ENCODE measurements at regions not wholly inside any gene's neighbourhood (a gene's known extent, or its start where the extent isn't known, plus 50 kb on each side); places are given as distances from the start of the nearest gene placed in this dataset.

DNA sequence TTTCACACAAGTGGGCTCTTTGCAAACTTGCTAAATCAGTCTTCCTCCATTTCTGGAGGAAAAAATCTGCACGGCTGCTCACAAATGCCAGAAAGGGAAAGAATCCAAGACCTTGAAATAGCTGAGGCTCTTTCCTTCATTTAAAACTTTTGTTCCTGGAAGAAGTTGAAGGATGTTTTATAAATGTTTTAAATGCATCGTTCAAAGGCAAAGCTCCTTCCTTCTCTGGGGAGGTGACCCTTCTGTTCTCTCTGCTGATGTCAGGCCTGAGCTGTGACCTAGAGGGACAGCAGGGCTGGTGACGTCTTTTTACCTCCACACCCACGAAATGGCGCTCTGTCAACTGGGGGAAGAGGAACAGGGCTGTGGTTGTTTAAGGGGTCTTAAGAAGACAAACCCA is 376.4 kb upstream of the ZNF507 start:
- Mint-ChIP-seq H3K4me1 (ENCODE audit: low read depth, unreplicated experiment) (no peaks in the 10 kb centered on the region), H3K9me3 (ENCODE audit: unreplicated experiment) (peaks cover 5% of the 10 kb centered on the region), H3K4me3 (ENCODE audit: unreplicated experiment) (no peak overlapping the region), H3K36me3 (ENCODE audit: low read depth, unreplicated experiment) (no peaks in the 10 kb centered on the region), H3K27me3 (ENCODE audit: low read depth, unreplicated experiment) (peaks cover 21% of the 10 kb centered on the region), H3K27ac (ENCODE audit: unreplicated experiment) (no peak overlapping the region)
- H3K36me3 ChIP-seq (ENCODE audit: insufficient read depth, low read length), result no peaks in the 10 kb centered on the region
- FAIRE-seq (no peak), DNase-seq (ENCODE audit: low read depth) (no peak)
- no peak overlapping the region for H2AFZ ChIP-seq (ENCODE audit: low read depth, low read length)
- peaks cover 3% of the 10 kb centered on the region for H3K9me3 ChIP-seq (ENCODE audit: insufficient read depth, low read depth, low read length)
- no peaks in the 10 kb centered on the region for H3K79me2 ChIP-seq (ENCODE audit: insufficient read depth, low read length)
- no peak overlapping the region for H3K27ac ChIP-seq (ENCODE audit: low read depth, low read length)
- H4K20me1 ChIP-seq (ENCODE audit: insufficient read depth, low read length), result no peaks in the 10 kb centered on the region
- no peak overlapping the region for H3K4me3 ChIP-seq (ENCODE audit: insufficient read depth, low read depth, low read length)
- H3K4me2 ChIP-seq (ENCODE audit: low read length), result no peak overlapping the region
- no peaks in the 10 kb centered on the region for H3K4me1 ChIP-seq (ENCODE audit: insufficient read depth, low read length)
- TF ChIP-seq, protein P1, sequence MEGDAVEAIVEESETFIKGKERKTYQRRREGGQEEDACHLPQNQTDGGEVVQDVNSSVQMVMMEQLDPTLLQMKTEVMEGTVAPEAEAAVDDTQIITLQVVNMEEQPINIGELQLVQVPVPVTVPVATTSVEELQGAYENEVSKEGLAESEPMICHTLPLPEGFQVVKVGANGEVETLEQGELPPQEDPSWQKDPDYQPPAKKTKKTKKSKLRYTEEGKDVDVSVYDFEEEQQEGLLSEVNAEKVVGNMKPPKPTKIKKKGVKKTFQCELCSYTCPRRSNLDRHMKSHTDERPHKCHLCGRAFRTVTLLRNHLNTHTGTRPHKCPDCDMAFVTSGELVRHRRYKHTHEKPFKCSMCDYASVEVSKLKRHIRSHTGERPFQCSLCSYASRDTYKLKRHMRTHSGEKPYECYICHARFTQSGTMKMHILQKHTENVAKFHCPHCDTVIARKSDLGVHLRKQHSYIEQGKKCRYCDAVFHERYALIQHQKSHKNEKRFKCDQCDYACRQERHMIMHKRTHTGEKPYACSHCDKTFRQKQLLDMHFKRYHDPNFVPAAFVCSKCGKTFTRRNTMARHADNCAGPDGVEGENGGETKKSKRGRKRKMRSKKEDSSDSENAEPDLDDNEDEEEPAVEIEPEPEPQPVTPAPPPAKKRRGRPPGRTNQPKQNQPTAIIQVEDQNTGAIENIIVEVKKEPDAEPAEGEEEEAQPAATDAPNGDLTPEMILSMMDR (IDR thresholded peaks at IDR 0.05; ENCODE audit: insufficient read depth, low read depth, low read length), result no peak
- no peak for TF ChIP-seq EZH2 (IDR thresholded peaks at IDR 0.05; ENCODE audit: insufficient read depth, low read length)
- no peak overlapping the region for H3K9ac ChIP-seq (ENCODE audit: low read length)
- no peaks in the 10 kb centered on the region for H3K27me3 ChIP-seq (ENCODE audit: insufficient read depth, low read length)

DNA sequence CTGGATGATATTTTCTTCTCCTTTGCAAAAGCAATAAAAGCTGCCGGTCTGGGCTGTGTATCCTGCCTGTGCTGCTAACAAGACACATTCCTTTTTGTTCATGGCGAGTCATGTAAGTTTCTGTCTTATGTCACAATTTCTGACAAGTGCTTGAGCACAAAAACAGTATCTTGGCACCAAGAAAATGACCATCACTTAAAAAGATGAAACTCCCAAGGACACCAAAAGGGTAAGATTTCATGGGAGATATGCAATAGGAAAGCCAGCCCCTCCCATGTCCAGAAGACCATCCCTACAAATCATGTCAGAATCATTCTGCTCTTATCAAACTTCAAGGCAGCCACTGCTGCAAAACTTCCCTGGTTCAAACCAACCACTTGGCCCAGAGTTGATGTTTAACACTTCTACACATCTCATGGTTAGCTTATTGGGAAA is 375.4 kb upstream of the ZNF507 start:
- H3K27ac ChIP-seq (ENCODE audit: low read depth, low read length), result no peak overlapping the region
- FAIRE-seq (no peak), DNase-seq (ENCODE audit: low read depth) (no peak)
- no peaks in the 10 kb centered on the region for H4K20me1 ChIP-seq (ENCODE audit: insufficient read depth, low read length)
- H2AFZ ChIP-seq (ENCODE audit: low read depth, low read length), result no peak overlapping the region
- H3K4me1 Mint-ChIP-seq (ENCODE audit: low read depth, unreplicated experiment), result peaks cover 3% of the 10 kb centered on the region
- peaks cover 5% of the 10 kb centered on the region for H3K9me3 Mint-ChIP-seq (ENCODE audit: unreplicated experiment)
- H3K36me3 ChIP-seq (ENCODE audit: insufficient read depth, low read length), result no peaks in the 10 kb centered on the region
- TF ChIP-seq, protein P1 (IDR thresholded peaks at IDR 0.05; ENCODE audit: insufficient read depth, low read depth, low read length), result no peak
- TF ChIP-seq EZH2 (IDR thresholded peaks at IDR 0.05; ENCODE audit: insufficient read depth, low read length), result no peak
- H3K36me3 Mint-ChIP-seq (ENCODE audit: low read depth, unreplicated experiment), result no peaks in the 10 kb centered on the region
- no peak overlapping the region for H3K27ac Mint-ChIP-seq (ENCODE audit: unreplicated experiment)
- H3K4me3 Mint-ChIP-seq (ENCODE audit: unreplicated experiment), result no peak overlapping the region
- H3K79me2 ChIP-seq (ENCODE audit: insufficient read depth, low read length), result no peaks in the 10 kb centered on the region
- peaks cover 29% of the 10 kb centered on the region for H3K27me3 Mint-ChIP-seq (ENCODE audit: low read depth, unreplicated experiment)
- no peaks in the 10 kb centered on the region for H3K4me1 ChIP-seq (ENCODE audit: insufficient read depth, low read length)
- no peak overlapping the region for H3K4me2 ChIP-seq (ENCODE audit: low read length)
- H3K9ac ChIP-seq (ENCODE audit: low read length), result no peak overlapping the region
- H3K9me3 ChIP-seq (ENCODE audit: insufficient read depth, low read depth, low read length), result peaks cover 3% of the 10 kb centered on the region
- H3K27me3 ChIP-seq (ENCODE audit: insufficient read depth, low read length), result no peaks in the 10 kb centered on the region
- no peak overlapping the region for H3K4me3 ChIP-seq (ENCODE audit: insufficient read depth, low read depth, low read length)

DNA sequence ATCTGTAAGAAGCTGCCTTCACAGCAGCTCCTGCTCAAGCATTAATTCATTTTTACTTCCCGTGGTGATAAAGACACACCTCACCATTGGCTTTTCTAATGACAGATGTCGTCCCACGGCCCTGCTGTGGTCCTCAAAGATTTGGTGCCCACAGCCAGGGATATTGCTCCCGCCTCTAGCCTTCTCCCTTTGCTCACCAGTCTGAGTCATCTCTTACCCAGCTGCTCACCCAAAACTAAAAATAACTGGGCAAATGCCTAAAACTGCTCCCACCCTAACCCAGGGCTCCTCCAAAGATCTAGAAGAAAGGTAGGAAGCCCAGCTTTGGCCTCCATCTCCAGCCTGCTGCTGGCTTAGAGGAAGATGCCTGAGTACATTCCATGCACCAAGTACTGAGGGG is 371.1 kb upstream of the ZNF507 start:
- Mint-ChIP-seq H3K27me3 (ENCODE audit: low read depth, unreplicated experiment) (peaks cover 32% of the 10 kb centered on the region), H3K9me3 (ENCODE audit: unreplicated experiment) (peaks cover 5% of the 10 kb centered on the region), H3K4me3 (ENCODE audit: unreplicated experiment) (no peak overlapping the region), H3K4me1 (ENCODE audit: low read depth, unreplicated experiment) (peaks cover 3% of the 10 kb centered on the region), H3K36me3 (ENCODE audit: low read depth, unreplicated experiment) (no peaks in the 10 kb centered on the region), H3K27ac (ENCODE audit: unreplicated experiment) (no peak overlapping the region)
- Histone ChIP-seq H3K9me3 (ENCODE audit: insufficient read depth, low read depth, low read length) (peaks cover 3% of the 10 kb centered on the region), H3K4me1 (ENCODE audit: insufficient read depth, low read length) (no peaks in the 10 kb centered on the region), H3K27ac (ENCODE audit: low read depth, low read length) (no peak overlapping the region), H3K9ac (ENCODE audit: low read length) (no peak overlapping the region), H3K79me2 (ENCODE audit: insufficient read depth, low read length) (no peaks in the 10 kb centered on the region), H3K36me3 (ENCODE audit: insufficient read depth, low read length) (no peaks in the 10 kb centered on the region), H3K4me2 (ENCODE audit: low read length) (no peak overlapping the region), H2AFZ (ENCODE audit: low read depth, low read length) (no peak overlapping the region), H3K4me3 (ENCODE audit: insufficient read depth, low read depth, low read length) (no peak overlapping the region), H4K20me1 (ENCODE audit: insufficient read depth, low read length) (no peaks in the 10 kb centered on the region), H3K27me3 (ENCODE audit: insufficient read depth, low read length) (no peaks in the 10 kb centered on the region)
- no peak for FAIRE-seq
- DNase-seq (ENCODE audit: low read depth), result no peak
- TF ChIP-seq, protein P1 (IDR thresholded peaks at IDR 0.05; ENCODE audit: insufficient read depth, low read depth, low read length), result no peak
- TF ChIP-seq EZH2 (IDR thresholded peaks at IDR 0.05; ENCODE audit: insufficient read depth, low read length), result no peak

All from astrocyte (in vitro differentiated cells and primary cell).